Right lobe of liver (tissue), 6 donors: ENCODE measurements at regions not wholly inside any gene's neighbourhood (a gene's known extent, or its start where the extent isn't known, plus 50 kb on each side); places are given as distances from the start of the nearest gene placed in this dataset.

Experiments
- ATAC-seq, 4 donors: fragments of 200-7000 bp; cut with Tn5 transposase; one replicate each; pipeline ENCODE4 v1.9.1; 2020; ENCODE audit warnings: mild to moderate bottlenecking in 4 of 4, moderate library complexity in 4 of 4
- DNase-seq, 3 donors: peaks; one replicate each; pipeline ENCODE4 v3.0.0-alpha.2; 2020
- H3K27ac ChIP-seq, 3 donors: fragments of 200-600 bp; one replicate each; pipeline ENCODE4 v1.8.0; 2022
- H3K27me3 ChIP-seq, 2 donors: fragments of 200-600 bp; one replicate each; pipeline ENCODE4 v1.8.0; 2022
- H3K36me3 ChIP-seq, 4 donors: fragments of 200-600 bp; sonication (generic) in 1 of 4; one replicate each; pipeline versions ENCODE4 v1.5.1 to v1.8.0; 2017 to 2022; ENCODE audit warnings: control low read depth in 1 of 4
- H3K4me1 ChIP-seq, 4 donors: fragments of 200-600 bp; sonication (generic) in 1 of 4; one replicate each; pipeline versions ENCODE4 v1.5.1 to v1.8.0; 2017 to 2022; ENCODE audit warnings: control low read depth in 1 of 4
- H3K4me3 ChIP-seq, 3 donors: fragments of 200-600 bp; one replicate each; pipeline ENCODE4 v1.8.0; 2022
- H3K9me3 ChIP-seq, 4 donors: fragments of 200-600 bp; sonication (generic) in 1 of 4; one replicate each; pipeline versions ENCODE4 v1.5.1 to v1.8.0; 2017 to 2022; ENCODE audit warnings: control low read depth in 1 of 4
- POLR2A ChIP-seq: fragments of 450-650 bp; IDR thresholded peaks from one replicate; pipeline ENCODE4 v1.6.1; 2017; ENCODE audit warnings: antibody characterized with exemption, mild to moderate bottlenecking
- WGBS: methylation state at CpG from one replicate; pipeline ENCODE4 v1.1.6; 2018; ENCODE audit warnings: low coverage, low lambda C conversion rate; ENCODE audit not compliant: insufficient coverage; ENCODE audit errors: missing lambda C conversion rate; 5-methylcytosine and 5-hydroxymethylcytosine counted together
- intact Hi-C, 2 donors: fragments of 100-400 bp; cut with DNase I; formaldehyde crosslinking; loops; one replicate each; pipeline versions ENCODE4 v1.11.2 to v1.14.1; 2022
- TF ChIP-seq, protein P1 (sequence below), 4 donors: fragments of 200-600 bp in 3 of 4; fragments of 450-650 bp in 1 of 4; IDR thresholded peaks; one replicate each; pipeline versions ENCODE4 v1.5.1 to v1.8.0; 2016 to 2022; ENCODE audit warnings: antibody characterized with exemption in 4 of 4, mild to moderate bottlenecking in 2 of 4
- donor health status: DM: no; HTN: yes; CAD: no.
- donor health status: DM: no; HTN: no; CAD: no.
- donor health status: DM: no; HTN: no; CAD: no.
- donor health status: DM: no; HTN: yes; CAD: no.
- donor health status: DM: no; HTN: yes; CAD: no.

DNA sequence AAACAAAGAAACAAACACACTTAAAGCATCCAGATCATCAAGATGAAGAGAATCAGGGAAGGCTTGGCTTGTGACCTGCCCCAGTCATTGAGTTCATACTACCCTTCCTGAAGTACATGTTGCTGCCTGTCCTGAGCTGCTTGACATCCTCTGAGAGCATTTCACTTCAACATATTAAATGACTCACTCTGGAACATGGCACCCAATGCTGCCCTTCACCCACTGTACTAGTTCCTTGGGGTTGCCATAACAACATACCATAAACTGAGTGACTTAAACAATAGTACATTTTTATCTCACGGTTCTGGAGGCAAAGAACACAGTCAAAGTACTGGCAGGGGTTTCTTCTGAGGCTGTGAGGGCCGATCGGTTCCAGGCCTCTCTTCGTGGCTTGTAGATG lies 371.3 kb downstream of the RNF144A start:
- TF ChIP-seq, protein P1, sequence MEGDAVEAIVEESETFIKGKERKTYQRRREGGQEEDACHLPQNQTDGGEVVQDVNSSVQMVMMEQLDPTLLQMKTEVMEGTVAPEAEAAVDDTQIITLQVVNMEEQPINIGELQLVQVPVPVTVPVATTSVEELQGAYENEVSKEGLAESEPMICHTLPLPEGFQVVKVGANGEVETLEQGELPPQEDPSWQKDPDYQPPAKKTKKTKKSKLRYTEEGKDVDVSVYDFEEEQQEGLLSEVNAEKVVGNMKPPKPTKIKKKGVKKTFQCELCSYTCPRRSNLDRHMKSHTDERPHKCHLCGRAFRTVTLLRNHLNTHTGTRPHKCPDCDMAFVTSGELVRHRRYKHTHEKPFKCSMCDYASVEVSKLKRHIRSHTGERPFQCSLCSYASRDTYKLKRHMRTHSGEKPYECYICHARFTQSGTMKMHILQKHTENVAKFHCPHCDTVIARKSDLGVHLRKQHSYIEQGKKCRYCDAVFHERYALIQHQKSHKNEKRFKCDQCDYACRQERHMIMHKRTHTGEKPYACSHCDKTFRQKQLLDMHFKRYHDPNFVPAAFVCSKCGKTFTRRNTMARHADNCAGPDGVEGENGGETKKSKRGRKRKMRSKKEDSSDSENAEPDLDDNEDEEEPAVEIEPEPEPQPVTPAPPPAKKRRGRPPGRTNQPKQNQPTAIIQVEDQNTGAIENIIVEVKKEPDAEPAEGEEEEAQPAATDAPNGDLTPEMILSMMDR (IDR thresholded peaks at IDR 0.05), result no peak
- TF ChIP-seq POLR2A, result no peak
- no peak for ATAC-seq

GRCh38 chr2:7289697-7290096 lies 372.5 kb downstream of the RNF144A start:
- no peak for TF ChIP-seq POLR2A
- TF ChIP-seq, protein P1 (IDR thresholded peaks at IDR 0.05), result no peak
- 79% methylated on average over 7 of the region's 7 CpGs for WGBS
- no peaks in the 10 kb centered on the region for H3K4me1 ChIP-seq
- no peak overlapping the region for H3K27ac ChIP-seq
- H3K4me3 ChIP-seq, result no peak overlapping the region
- no peak for DNase-seq
- no peaks in the 10 kb centered on the region for H3K36me3 ChIP-seq
- intact Hi-C loops, result loop anchor here in 1 of 2 donors (10.0 kb wide), 1 partner anchor 335 kb away; no protein-coding TSS in a partner anchor
- H3K9me3 ChIP-seq, result no peaks in the 10 kb centered on the region
- H3K27me3 ChIP-seq, result no peaks in the 10 kb centered on the region
- ATAC-seq, result no peak

More for the DNA sequence above, 371.3 kb downstream of the RNF144A start:
- no peaks in the 10 kb centered on the region for H3K27me3 ChIP-seq
- intact Hi-C loops, result loop anchor here in 1 of 2 donors (10.0 kb wide), 1 partner anchor 336 kb away; no protein-coding TSS in a partner anchor
- H3K4me1 ChIP-seq, result no peaks in the 10 kb centered on the region
- H3K27ac ChIP-seq, result no peak overlapping the region
- 80% methylated on average over 4 of the region's 4 CpGs for WGBS
- no peak overlapping the region for H3K4me3 ChIP-seq
- DNase-seq, result no peak
- no peaks in the 10 kb centered on the region for H3K9me3 ChIP-seq
- H3K36me3 ChIP-seq, result no peaks in the 10 kb centered on the region

GRCh38 chr2:7292154-7292691 lies 375.0 kb downstream of the RNF144A start:
- Histone ChIP-seq H3K36me3 (no peaks in the 10 kb centered on the region), H3K9me3 (no peaks in the 10 kb centered on the region), H3K27me3 (no peaks in the 10 kb centered on the region), H3K27ac (no peak overlapping the region), H3K4me3 (no peak overlapping the region), H3K4me1 (no peaks in the 10 kb centered on the region)
- no peak for TF ChIP-seq POLR2A
- TF ChIP-seq, protein P1 (IDR thresholded peaks at IDR 0.05), result no peak
- ATAC-seq (no peak), DNase-seq (no peak)
- 72% methylated on average over 7 of the region's 7 CpGs for WGBS
- intact Hi-C loops, result no loop called here

DNA sequence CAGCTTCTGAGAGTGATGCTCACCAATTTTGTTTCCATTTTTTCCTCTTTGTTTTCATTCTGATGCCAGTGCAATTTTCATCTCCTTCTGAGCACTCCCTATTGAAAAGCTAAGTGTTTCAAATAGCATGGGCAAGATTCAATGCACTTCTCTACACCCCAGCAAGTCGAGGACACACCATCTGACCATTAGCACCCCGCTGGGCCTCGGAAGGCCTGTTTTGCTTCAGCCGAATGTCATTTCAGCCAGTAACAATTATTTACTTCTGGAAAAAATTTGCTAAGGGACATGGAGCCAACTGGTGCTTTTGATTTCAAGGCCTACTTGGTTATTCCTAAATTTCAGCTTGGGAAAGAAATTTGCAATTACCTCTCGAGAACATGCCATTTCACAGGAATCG lies 392.4 kb downstream of the RNF144A start:
- DNase-seq (no peak), ATAC-seq (no peak)
- Histone ChIP-seq H3K27me3 (no peaks in the 10 kb centered on the region), H3K27ac (no peak overlapping the region), H3K9me3 (no peaks in the 10 kb centered on the region), H3K4me1 (no peaks in the 10 kb centered on the region), H3K36me3 (no peaks in the 10 kb centered on the region), H3K4me3 (no peak overlapping the region)
- intact Hi-C loops, result no loop called here
- TF ChIP-seq POLR2A, result no peak
- TF ChIP-seq, protein P1 (IDR thresholded peaks at IDR 0.05), result no peak
- 83% methylated on average over 4 of the region's 6 CpGs for WGBS

DNA sequence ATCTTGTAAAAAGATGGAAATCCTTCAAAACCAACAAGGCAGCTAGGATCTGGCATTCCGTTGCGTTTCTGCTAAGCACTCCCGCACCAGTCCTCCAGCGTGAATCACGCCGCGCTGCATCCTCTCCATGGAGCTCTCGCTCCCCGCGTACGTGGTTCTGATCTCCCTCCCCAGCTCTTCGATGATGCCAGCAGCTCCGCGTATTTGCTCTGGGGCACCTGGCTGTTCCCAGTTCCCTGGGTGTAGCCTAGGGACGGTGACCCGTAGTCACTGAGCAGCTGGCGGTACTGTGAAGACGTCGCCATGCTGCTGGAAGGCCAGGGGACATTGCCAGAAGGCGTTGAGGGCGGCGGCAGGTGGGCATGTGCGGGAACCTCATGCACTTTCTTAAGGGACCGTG lies 407.5 kb downstream of the RNF144A start:
- no peak for DNase-seq
- TF ChIP-seq, protein P1 (IDR thresholded peaks at IDR 0.05), result no peak
- TF ChIP-seq POLR2A, result no peak

More for the DNA sequence above, 407.5 kb downstream of the RNF144A start:
- no peaks in the 10 kb centered on the region for H3K36me3 ChIP-seq
- no peaks in the 10 kb centered on the region for H3K27me3 ChIP-seq
- no peaks in the 10 kb centered on the region for H3K9me3 ChIP-seq
- no peak overlapping the region for H3K27ac ChIP-seq
- intact Hi-C loops, result no loop called here
- no peaks in the 10 kb centered on the region for H3K4me1 ChIP-seq
- H3K4me3 ChIP-seq, result no peak overlapping the region
- no peak for ATAC-seq
- WGBS, result 59% methylated on average over 14 of the region's 24 CpGs
